ENCODE measurements at regions not wholly inside any gene's neighbourhood (a gene's known extent, or its start where the extent isn't known, plus 50 kb on each side); places are given as distances from the start of the nearest gene placed in this dataset.

- TF ChIP-seq CTCF (IDR thresholded peaks at IDR 0.05; ENCODE audit: extremely low read depth in 1 of 2, insufficient read depth in 1 of 2, low read depth in 1 of 2, low read length in 2 of 2) (no peak), POLR2AphosphoS5 (IDR thresholded peaks at IDR 0.05; ENCODE audit: insufficient read depth, low read depth, low read length) (no peak), EZH2 (IDR thresholded peaks at IDR 0.05; ENCODE audit: borderline replicate concordance, low read depth, low read length, severe bottlenecking) (no peak)
Observed at GRCh38 chr13:30039511-30039911, 189.1 kb upstream of the UBL3 start.
